HG02759 (cell line): ENCODE measurements at regions not wholly inside any gene's neighbourhood (a gene's known extent, or its start where the extent isn't known, plus 50 kb on each side); places are given as distances from the start of the nearest gene placed in this dataset.
"Not testable (repeated sequence)": the region's sequence is repeated elsewhere in the genome, so short reads cannot be mapped to it uniquely, and the experiment has no call there.

Source experiments
- ATAC-seq: cut with Tn5 transposase; IDR thresholded peaks from one replicate; pipeline ENCODE4 v1.9.1; 2021; ENCODE audit warnings: mild to moderate bottlenecking, moderate library complexity; ENCODE audit not compliant: unreplicated experiment

- ATAC-seq, result no peak
Measured at GRCh38 chr12:93079271-93079670, 150.2 kb upstream of the EEA1 start.

- no peak for ATAC-seq
Measured at GRCh38 chr12:93079976-93080375, 150.9 kb upstream of the EEA1 start.

DNA sequence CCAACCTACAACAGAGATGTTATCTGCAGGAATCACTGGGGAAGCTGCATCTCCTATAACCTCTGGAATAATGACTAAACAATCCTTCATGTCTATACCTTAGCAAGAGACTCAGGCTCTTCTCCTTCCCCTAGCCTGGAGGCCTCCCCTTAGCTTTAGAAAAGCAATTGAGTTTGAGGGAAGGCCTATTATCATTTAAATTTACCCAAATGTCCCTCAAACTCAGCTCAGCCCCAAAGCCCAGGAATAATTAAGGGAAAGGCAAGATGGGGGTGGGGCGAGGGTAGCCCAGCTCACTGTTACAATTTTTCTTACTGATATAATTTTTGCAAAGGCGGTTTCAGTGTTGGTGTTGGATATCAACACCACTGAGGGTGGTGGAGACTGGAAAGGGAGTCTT, 151.4 kb upstream of the EEA1 start:
- no peak for ATAC-seq

DNA sequence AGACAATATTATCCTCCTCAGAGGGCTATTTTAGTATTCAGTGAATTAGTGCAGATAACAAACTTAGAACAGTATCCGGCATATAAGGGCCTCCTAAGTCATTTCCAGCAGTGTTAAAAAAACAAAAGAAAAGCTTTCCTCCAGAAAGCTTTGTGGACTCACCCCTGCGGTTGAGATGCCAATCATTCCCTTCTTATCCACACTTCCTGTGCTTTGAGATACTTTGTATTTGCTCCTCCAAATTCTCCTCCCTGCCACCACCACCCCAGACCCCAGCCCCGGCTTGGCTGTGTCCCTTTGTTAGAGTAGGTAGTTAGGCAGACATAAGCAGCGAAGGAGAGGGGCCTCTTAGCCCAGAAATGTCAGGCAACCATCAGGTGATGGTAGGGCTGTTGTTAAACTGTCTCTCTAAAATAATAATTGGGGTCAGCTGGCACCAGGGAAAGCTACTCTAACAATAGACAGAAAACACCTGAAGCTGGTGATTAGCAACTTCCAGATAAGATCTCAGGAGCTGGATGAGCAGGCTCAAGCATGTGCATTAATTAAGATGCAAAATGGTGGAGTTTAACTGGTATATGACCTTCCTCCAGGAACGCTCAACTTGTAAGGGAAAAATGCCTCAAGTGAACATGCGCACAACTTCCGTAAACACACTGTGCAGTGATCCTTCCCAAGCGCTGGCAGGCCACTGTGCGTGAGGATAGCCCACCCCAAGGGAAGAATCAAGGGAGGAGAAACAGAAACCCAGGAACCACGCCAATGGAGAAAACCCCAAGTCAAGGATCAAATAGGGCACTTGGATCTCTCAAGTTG, 152.1 kb upstream of the EEA1 start:
- ATAC-seq, result no peak

DNA sequence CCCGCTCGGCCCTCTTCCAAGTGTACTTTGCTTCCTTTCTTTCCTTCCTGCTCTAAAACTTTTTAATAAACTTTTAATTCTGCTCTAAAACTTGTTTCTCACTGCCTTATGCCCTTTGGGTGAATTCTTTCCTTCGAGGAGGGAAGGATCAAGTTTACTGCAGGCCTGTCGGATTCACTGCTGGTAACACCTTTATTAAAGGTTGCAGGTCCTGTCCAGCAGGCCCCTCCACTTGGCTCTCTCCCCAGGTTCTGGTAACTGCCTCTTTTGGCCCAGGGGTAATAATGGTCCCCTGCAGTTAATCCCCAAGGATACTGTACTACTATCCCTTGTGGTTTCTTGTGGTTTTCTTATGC, 152.7 kb upstream of the EEA1 start:
- no peak for ATAC-seq

DNA sequence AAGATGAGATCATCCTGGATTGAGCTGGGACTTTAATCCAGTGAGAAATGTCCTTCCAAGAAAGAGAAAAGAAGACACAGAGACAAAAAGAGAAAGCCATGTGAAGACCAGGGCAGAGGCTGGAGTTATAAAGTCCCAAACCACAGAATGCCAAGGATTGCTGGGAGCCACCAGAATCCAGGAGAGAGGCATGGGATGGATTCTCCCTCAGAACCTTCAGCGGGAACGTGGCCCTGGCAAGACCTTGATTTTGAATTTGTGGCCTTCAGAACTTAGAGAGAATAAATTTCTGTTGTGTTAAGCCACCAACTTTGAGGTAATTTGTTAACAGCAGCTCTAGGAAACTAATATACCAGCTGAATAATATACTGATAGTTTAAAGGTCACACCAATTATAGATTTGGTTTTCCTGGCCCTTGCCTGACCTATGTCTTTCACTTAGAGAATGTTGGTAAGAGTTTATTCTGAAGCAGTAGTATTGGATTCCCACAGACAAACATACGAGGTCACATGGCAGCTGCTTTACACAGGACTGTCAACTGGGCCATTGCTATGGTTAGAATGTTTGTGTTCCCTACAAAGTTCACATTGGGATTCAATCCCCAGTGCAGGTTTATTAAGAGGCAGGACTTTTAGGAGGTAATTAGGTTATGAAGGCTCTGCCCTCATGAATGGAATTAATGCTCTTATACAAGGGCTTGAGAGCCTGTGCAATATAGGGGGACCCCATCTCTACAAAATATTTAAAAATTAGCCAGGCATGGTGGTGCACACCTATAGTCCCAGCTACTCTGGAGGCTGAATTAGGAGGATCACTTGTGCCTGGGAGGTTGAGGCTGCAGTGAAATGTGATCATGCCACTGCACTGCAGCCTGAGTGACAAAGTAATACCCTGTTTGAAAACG, 156.5 kb upstream of the EEA1 start:
- ATAC-seq, result no peak

DNA sequence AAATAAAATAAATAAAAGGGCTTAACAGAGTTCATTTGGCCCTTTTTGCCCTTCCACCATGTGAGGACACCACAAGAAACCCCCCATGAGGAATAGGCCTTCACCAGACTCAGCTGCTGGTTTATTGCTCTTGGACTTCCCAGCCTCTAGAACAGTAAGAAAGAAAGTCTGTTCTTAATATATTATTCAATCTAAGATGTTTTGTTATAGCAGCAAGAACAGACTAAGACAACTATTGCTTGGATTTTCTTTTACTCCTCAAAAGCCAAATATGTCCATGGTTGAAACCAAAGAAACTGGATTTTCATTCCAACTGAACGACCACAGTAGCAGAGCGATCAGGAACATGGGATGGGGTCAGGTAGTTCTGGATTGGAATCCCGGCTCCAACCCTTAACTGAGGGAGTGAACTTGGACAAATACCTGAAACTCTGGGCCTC, 157.2 kb upstream of the EEA1 start:
- ATAC-seq, result no peak

DNA sequence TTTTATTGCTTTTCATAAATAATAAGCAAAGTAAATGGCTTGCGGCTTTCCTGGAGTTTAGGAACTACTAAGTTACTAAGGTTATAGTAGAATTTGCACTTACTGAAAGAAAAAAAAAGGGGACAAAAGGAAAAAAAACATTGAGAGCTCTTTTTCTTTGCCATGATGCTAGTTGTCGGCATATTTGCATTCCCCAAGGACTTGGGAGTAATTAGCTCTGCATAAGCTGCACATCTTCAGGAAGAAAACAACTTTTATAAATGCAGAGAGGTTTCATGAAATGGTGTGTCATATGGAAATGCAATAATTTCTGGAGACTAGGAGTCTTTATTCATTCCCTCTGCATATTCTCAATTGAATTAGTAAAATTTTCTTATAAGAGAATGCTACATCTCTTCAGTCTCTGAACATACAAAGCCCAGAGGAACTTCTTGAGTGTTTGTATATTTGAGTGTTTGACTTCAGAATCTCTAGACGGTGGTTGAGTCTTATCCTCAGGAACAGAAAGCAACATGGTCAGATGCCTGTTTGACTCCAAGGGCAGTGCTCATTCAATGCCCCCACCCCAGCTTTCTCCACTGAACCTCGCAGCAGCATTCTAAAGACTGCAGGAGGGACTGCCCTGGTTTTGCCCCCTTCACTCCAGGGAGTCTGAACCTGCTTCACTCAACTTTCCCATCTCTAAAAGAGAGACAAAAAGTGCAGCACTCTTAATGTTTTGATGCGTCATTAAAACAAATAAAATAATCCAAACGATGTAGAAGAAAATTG, 158.9 kb upstream of the EEA1 start:
- ATAC-seq, result no peak

- ATAC-seq, result no peak
Measured at GRCh38 chr12:93089805-93090569, 160.9 kb upstream of the EEA1 start.

DNA sequence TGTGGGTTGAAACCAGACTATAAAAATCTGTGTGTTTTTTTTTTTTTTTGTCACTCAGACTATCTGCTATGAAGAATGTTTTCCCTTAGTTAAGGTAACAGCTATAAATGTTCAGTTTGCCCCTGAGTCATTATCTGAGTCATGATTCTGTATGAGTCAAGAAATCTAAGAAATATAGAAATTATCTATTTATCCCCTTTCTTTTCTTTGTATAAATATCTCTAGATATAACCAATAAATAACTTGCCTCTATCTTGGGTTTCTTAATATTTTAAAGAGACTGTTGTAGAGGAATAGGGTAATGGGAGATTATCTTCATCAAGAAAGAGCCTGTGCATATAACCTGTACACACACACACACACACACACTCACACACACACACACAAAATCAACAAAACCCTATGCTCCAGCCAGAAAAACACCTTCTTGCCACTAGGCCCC, 161.7 kb upstream of the EEA1 start:
- no peak for ATAC-seq

- ATAC-seq, result no peak
Measured at GRCh38 chr12:93091886-93092648, 163.0 kb upstream of the EEA1 start.

GRCh38 chr12:93092649-93092945, 163.5 kb upstream of the EEA1 start:
- no peak for ATAC-seq

- no peak for ATAC-seq
Measured at GRCh38 chr12:93093243-93093642, 164.1 kb upstream of the EEA1 start.

DNA sequence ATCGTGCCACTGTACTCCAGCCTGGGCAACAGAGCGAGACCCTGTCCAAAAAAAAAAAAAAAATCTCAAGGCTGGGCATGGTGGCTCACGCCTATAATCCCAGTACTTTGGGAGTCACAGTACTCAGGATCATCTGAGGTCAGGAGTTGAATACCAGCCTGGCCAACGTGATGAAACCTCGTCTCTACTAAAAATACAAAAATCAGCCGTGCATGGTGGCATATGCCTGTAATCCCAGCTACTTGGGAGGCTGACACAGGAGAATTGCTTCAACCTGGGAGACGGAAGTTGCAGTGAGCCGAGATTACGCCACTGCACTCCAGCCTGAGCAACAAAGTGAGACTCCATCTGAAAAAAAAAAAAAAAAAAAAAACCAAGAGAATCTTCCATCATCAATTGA, 165.1 kb upstream of the EEA1 start:
- ATAC-seq, result not testable (repeated sequence)

DNA sequence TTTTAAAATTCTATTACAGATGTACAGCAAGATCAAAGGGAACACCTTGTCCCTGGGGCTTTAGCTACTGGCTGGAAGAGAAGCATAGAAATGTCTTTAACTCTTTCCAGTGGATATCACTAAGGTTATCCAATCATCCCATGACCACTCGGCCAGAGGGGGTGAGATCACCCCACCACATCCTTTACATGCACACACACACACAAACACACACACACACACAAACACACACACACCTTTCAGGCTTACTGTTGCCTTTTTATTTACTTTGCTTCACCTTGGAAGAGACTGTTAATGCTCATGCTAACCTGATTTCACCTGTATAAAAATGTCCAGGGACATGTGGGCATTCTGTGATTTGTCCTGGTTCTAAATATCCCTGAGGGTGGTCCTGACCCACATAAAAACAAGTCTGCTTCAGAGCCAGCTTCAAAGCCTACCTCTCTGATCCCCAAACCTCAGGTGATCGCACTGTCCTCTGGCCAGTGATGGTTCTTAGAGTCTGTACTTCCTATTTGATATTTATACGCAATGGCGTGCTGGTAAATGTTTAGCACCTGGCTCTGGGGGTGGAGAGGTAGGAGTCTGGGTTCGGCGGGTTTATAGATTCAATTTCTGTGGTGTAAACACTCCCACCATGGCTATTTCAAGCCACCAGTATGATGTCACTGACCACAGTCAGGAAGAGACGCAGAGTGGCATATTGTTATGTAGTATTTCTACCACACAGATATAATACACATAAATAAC, 166.1 kb upstream of the EEA1 start:
- peak; percentile 94 for ATAC-seq

GRCh38 chr12:93097417-93097816, 168.3 kb upstream of the EEA1 start:
- no peak for ATAC-seq

DNA sequence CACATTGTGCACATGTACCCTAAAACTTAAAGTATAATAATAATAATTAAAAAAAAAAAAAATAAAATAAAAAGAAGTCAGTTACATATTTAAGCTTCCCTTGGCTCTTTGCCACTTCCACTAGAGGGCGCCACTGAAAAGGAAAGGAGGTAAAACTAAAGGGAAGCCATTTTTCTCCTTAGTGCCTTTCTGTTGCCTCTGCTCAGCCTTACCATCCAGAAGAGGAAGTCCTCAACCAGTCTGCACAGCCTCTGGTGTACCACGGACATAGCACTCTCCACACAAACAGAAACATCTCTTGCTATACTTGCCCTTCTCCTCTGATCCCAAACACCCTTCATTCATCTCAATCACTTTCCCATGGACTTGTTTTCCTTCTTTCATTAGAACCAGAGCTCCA, 169.0 kb upstream of the EEA1 start:
- no peak for ATAC-seq

- no peak for ATAC-seq
Measured at GRCh38 chr12:93099792-93100191, 170.7 kb upstream of the EEA1 start.

GRCh38 chr12:93100610-93101009, 171.5 kb upstream of the EEA1 start:
- no peak for ATAC-seq
